HEK293T (cell line): ENCODE measurements at regions not wholly inside any gene's neighbourhood (a gene's known extent, or its start where the extent isn't known, plus 50 kb on each side); places are given as distances from the start of the nearest gene placed in this dataset.

ENCODE experiments used
- CTCF ChIA-PET: fragments of 350-600 bp; formaldehyde crosslinking; extraction: SDS; loops from one replicate; lab custom pipeline; 2021; ENCODE audit warnings: antibody characterized with exemption, inconsistent platforms; lab: Yijun Ruan, JAX
- POLR2A ChIA-PET: fragments of 350-600 bp; formaldehyde crosslinking; extraction: SDS; loops from one replicate; lab custom pipeline; 2020; ENCODE audit warnings: antibody characterized with exemption, inconsistent platforms; lab: Yijun Ruan, JAX
- DNase-seq: peaks from one replicate; pipeline ENCODE4 v3.0.0; 2012; ENCODE audit warnings: mixed read lengths; ENCODE audit errors: extremely low spot score
- ARNT ChIP-seq: fragments of 450-650 bp; IDR thresholded peaks from 2 replicates; pipeline ENCODE4 v1.6.1; 2017; ENCODE audit warnings: mild to moderate bottlenecking
- BHLHE40 ChIP-seq: fragments of 450-650 bp; IDR thresholded peaks from 2 replicates; pipeline ENCODE4 v1.6.1; 2016; ENCODE audit warnings: mild to moderate bottlenecking, moderate library complexity, borderline replicate concordance
- CTBP1 ChIP-seq: fragments of 450-650 bp; IDR thresholded peaks from 2 replicates; pipeline ENCODE4 v1.6.1; 2016; ENCODE audit warnings: borderline replicate concordance
- ELF4 ChIP-seq: fragments of 450-650 bp; IDR thresholded peaks from 2 replicates; pipeline ENCODE4 v1.6.1; 2017; ENCODE audit warnings: antibody characterized with exemption
- FOXA1 ChIP-seq: fragments of 450-650 bp; IDR thresholded peaks from 2 replicates; pipeline ENCODE4 v1.6.1; 2016; ENCODE audit warnings: mild to moderate bottlenecking
- FOXK2 ChIP-seq: fragments of 450-650 bp; IDR thresholded peaks from 2 replicates; pipeline ENCODE4 v1.6.1; 2016; ENCODE audit warnings: mild to moderate bottlenecking
- FOXM1 ChIP-seq: fragments of 450-650 bp; IDR thresholded peaks from 2 replicates; pipeline ENCODE4 v1.6.1; 2017; ENCODE audit warnings: mild to moderate bottlenecking, borderline replicate concordance
- HDGF ChIP-seq: fragments of 450-650 bp; IDR thresholded peaks from 2 replicates; pipeline ENCODE4 v1.6.1; 2017; ENCODE audit warnings: antibody characterized with exemption, borderline replicate concordance
- L3MBTL2 ChIP-seq: fragments of 450-650 bp; conservative IDR thresholded peaks from 2 replicates; pipeline ENCODE4 v1.6.1; 2016; ENCODE audit warnings: mild to moderate bottlenecking
- LEF1 ChIP-seq: fragments of 450-650 bp; IDR thresholded peaks from 2 replicates; pipeline ENCODE4 v1.6.1; 2017; ENCODE audit warnings: mild to moderate bottlenecking, borderline replicate concordance
- NFRKB ChIP-seq: fragments of 450-650 bp; IDR thresholded peaks from 2 replicates; pipeline ENCODE4 v1.6.1; 2016; ENCODE audit warnings: mild to moderate bottlenecking, moderate library complexity
- PKNOX1 ChIP-seq: fragments of 450-650 bp; IDR thresholded peaks from 2 replicates; pipeline ENCODE4 v1.6.1; 2016
- SP1 ChIP-seq: fragments of 450-650 bp; IDR thresholded peaks from 2 replicates; pipeline ENCODE4 v1.6.1; 2017
- SUZ12 ChIP-seq: fragments of 450-650 bp; IDR thresholded peaks from 2 replicates; pipeline ENCODE4 v1.6.1; 2016; ENCODE audit warnings: mild to moderate bottlenecking
- TARDBP ChIP-seq: fragments of 450-650 bp; IDR thresholded peaks from 2 replicates; pipeline ENCODE4 v1.6.1; 2016
- ZNF384 ChIP-seq: fragments of 450-650 bp; IDR thresholded peaks from 2 replicates; pipeline ENCODE4 v1.6.1; 2016

GRCh38 chr7:56493704-56494450, 377.7 kb upstream of the NUPR2 start:
- TF ChIP-seq TARDBP (no peak), FOXK2 (no peak), L3MBTL2 (no peak), SUZ12 (no peak), HDGF (no peak), LEF1 (no peak), ARNT (no peak)
- CTCF ChIA-PET: no interaction called here
- no peak for DNase-seq
- POLR2A ChIA-PET: no interaction called here

- CTCF ChIA-PET: no interaction called here
- DNase-seq: no peak
- TF ChIP-seq BHLHE40 (no peak), ELF4 (no peak), PKNOX1 (no peak), HDGF (no peak), L3MBTL2 (no peak), SUZ12 (no peak), FOXM1 (no peak)
- POLR2A ChIA-PET: no interaction called here
These were observed 377.0 kb upstream of the NUPR2 start for GRCh38 chr7:56493196-56493595.

GRCh38 chr7:56491636-56492425, 375.6 kb upstream of the NUPR2 start:
- POLR2A ChIA-PET: no interaction called here

GRCh38 chr7:56483861-56484550, 367.8 kb upstream of the NUPR2 start:
- ChIA-PET POLR2A (no interaction called here), CTCF (no interaction called here)

More at GRCh38 chr7:56491636-56492425, 375.6 kb upstream of the NUPR2 start:
- no peak for TF ChIP-seq NFRKB
- no peak for TF ChIP-seq FOXK2
- no peak for TF ChIP-seq LEF1
- TF ChIP-seq CTBP1: no peak
- TF ChIP-seq PKNOX1: no peak
- no peak for TF ChIP-seq BHLHE40
- TF ChIP-seq TARDBP: no peak
- TF ChIP-seq L3MBTL2: no peak
- CTCF ChIA-PET: no interaction called here
- no peak for DNase-seq

GRCh38 chr7:56483153-56483552, 366.9 kb upstream of the NUPR2 start:
- TF ChIP-seq TARDBP: no peak
- no peak for TF ChIP-seq ARNT
- no peak for TF ChIP-seq BHLHE40
- TF ChIP-seq CTBP1: no peak
- no peak for TF ChIP-seq NFRKB
- TF ChIP-seq FOXK2: no peak
- POLR2A ChIA-PET: no interaction called here
- DNase-seq: no peak
- CTCF ChIA-PET: no interaction called here

More at GRCh38 chr7:56483861-56484550, 367.8 kb upstream of the NUPR2 start:
- no peak for TF ChIP-seq SUZ12
- TF ChIP-seq SP1: no peak
- no peak for TF ChIP-seq L3MBTL2
- TF ChIP-seq ZNF384: no peak
- TF ChIP-seq HDGF: no peak
- no peak for TF ChIP-seq TARDBP
- no peak for TF ChIP-seq PKNOX1
- no peak for TF ChIP-seq ELF4
- TF ChIP-seq NFRKB: no peak
- TF ChIP-seq ARNT: no peak
- TF ChIP-seq LEF1: no peak
- no peak for TF ChIP-seq FOXM1
- no peak for TF ChIP-seq FOXK2
- TF ChIP-seq BHLHE40: no peak
- no peak for TF ChIP-seq FOXA1
- TF ChIP-seq CTBP1: no peak
- no peak for DNase-seq

- ChIA-PET POLR2A (no interaction called here), CTCF (no interaction called here)
- no peak for DNase-seq
- TF ChIP-seq FOXA1 (no peak), PKNOX1 (no peak), ZNF384 (no peak), FOXK2 (no peak), BHLHE40 (no peak)
These were observed 363.5 kb upstream of the NUPR2 start for GRCh38 chr7:56479748-56480147.
